Fibroblast of skin of left quadriceps (primary cell): ENCODE measurements at regions not wholly inside any gene's neighbourhood (a gene's known extent, or its start where the extent isn't known, plus 50 kb on each side); places are given as distances from the start of the nearest gene placed in this dataset.
"Not testable (repeated sequence)": the region's sequence is repeated elsewhere in the genome, so short reads cannot be mapped to it uniquely, and the experiment has no call there.

ENCODE experiments used
- DNase-seq, 2 experiments: peaks; one replicate each; pipeline ENCODE4 v3.0.0-alpha.2; 2013; ENCODE audit warnings: low read depth in 2 of 2

GRCh38 chr4:103867311-103867710, 147.5 kb upstream of the TACR3 start:
- DNase-seq, result no peak

GRCh38 chr4:103853627-103854026, 133.8 kb upstream of the TACR3 start:
- no peak for DNase-seq

GRCh38 chr4:103853146-103853545, 133.4 kb upstream of the TACR3 start:
- DNase-seq, result peak in 1 of 2 experiments; percentile 3

DNA sequence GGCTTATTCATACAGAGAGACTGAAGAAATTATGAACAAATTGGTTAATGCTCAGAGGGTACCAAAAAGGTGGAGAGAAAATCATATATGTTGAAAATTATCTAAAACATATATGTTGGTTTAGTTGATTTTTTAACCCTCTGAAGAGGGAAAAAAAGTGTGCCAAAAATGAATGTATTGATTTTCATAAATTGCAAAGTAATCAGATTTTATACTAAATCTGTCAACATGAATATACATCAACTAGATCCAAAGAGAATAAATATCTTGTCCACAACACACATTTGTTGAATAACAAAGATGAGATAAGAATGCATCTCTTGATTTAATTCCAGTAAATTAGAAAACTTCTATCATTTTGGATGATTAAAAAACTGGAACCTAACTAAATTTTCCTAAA, 125.3 kb upstream of the TACR3 start:
- DNase-seq, result no peak

DNA sequence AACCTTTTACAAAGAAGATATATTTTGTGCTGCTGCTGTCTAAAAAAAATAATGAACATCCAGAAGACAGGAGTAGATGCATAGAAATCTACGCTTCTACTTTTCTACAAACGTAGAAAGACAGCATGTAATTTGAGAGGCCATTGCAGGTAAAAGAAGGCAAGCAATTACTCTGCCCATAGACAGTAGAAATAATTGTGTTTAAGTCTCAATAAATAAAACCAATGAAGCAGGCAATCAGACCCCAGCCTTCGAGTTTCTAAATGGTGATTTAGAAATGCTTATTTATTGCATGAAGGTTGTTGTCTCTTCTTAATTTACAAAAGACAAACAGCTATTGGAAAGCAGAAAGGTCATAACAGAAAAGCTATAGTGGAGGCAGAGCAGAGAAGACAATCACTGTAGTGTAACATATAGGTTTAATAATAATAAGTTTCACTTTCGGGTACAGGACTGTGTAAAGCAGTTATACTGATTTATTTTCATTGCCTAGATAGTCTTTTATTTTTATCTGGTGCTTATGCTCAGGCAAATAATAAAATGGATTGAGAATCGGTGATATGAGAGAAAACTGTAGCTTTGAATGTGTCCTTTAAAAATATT, 123.0 kb upstream of the TACR3 start:
- DNase-seq, result no peak

- DNase-seq, result no peak
Observed at GRCh38 chr4:103842076-103842475, 122.3 kb upstream of the TACR3 start.

- DNase-seq, result not testable (repeated sequence)
Observed at GRCh38 chr4:103810308-103810707, 90.5 kb upstream of the TACR3 start.

- DNase-seq, result no peak
Observed at GRCh38 chr4:103802766-103803165, 83.0 kb upstream of the TACR3 start.

DNA sequence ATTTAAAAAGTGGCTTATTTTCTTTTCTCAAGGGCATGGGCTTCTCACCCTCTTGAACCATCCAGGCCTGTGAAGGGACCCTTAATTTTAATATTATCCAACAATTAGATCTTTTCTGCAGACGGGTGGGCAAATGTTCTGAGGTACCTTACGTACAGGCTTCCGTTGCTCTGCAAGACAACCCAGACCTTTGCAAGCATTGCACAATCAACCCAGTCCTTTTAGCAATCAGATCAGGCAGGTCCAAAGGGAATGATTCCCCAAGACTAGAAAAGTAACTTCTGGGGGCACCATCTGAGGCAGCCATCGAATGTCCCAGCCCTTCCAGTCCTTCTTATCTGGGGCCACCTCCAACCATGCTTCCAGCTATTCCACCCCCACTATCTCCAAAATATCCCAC, 67.3 kb upstream of the TACR3 start:
- DNase-seq, result no peak

GRCh38 chr4:103786593-103786992, 66.8 kb upstream of the TACR3 start:
- no peak for DNase-seq

- no peak for DNase-seq
Observed at GRCh38 chr4:103786014-103786413, 66.2 kb upstream of the TACR3 start.

- no peak for DNase-seq
Observed at GRCh38 chr4:103778221-103778620, 58.4 kb upstream of the TACR3 start.

DNA sequence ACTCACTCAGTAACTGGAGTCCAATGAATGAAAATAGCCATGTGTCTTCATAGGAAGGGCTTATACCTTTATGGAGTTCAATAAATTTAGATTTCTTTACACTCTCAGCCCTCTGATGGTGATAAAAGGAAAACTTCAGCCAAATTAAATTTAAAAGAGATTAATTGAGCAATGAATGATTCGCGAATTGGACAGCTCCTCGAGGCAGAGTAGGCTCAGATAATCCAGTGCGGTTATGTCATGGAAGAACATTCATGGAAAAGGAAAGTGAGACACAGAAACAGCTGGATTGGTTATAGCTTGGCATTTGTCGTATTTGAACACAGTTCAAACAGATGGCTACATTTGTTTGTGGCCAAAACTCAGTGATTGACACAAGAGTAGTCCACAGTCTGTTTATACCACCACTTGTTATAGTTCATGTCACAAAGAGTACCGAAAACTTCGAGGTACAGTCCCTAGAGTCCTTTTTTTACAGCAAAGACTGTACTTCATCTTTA, 54.6 kb upstream of the TACR3 start:
- DNase-seq, result no peak

- DNase-seq, result no peak
Observed at GRCh38 chr4:103773691-103774231, 54.0 kb upstream of the TACR3 start.
